ENCODE measurements at regions not wholly inside any gene's neighbourhood (a gene's known extent, or its start where the extent isn't known, plus 50 kb on each side); places are given as distances from the start of the nearest gene placed in this dataset.

- no peak for TF ChIP-seq CTCF (IDR thresholded peaks at IDR 0.05; ENCODE audit: control extremely low read depth in 1 of 3, insufficient read depth in 1 of 3, low read depth in 1 of 3, low read length in 3 of 3)
- no peak for TF ChIP-seq HDAC2 (IDR thresholded peaks at IDR 0.05; ENCODE audit: borderline replicate concordance in 1 of 2, low read depth in 2 of 2, low read length in 2 of 2)
- TF ChIP-seq TEAD4 (IDR thresholded peaks at IDR 0.05; ENCODE audit: low read depth, low read length) = no peak
- no peak for TF ChIP-seq RAD21 (IDR thresholded peaks at IDR 0.05 in 1 of 2, conservative IDR thresholded peaks at IDR 0.05 in 1 of 2; ENCODE audit: low read depth in 2 of 2, low read length in 2 of 2)
- TF ChIP-seq BACH1 (IDR thresholded peaks at IDR 0.05; ENCODE audit: low read length) = no peak
Measured at GRCh38 chr9:567747-568305, 273.7 kb upstream of the DMRT1 start.

Data from H1 (cell line).